AG04449 (cell line): ENCODE measurements at regions not wholly inside any gene's neighbourhood (a gene's known extent, or its start where the extent isn't known, plus 50 kb on each side); places are given as distances from the start of the nearest gene placed in this dataset.
"Not testable (repeated sequence)": the region's sequence is repeated elsewhere in the genome, so short reads cannot be mapped to it uniquely, and the experiment has no call there.

Source experiments
- CTCF ChIA-PET: fragments of 350-600 bp; formaldehyde crosslinking; extraction: SDS; loops from one replicate; lab custom pipeline; 2021; ENCODE audit warnings: antibody characterized with exemption; lab: Yijun Ruan, JAX
- POLR2A ChIA-PET: fragments of 400-600, 350-600 bp; formaldehyde crosslinking; extraction: SDS; loops from one replicate; lab custom pipeline; 2020; ENCODE audit warnings: antibody characterized with exemption, inconsistent platforms; lab: Yijun Ruan, JAX
- DNase-seq: peaks from one replicate; pipeline ENCODE4 v3.0.0-alpha.2; 2010; ENCODE audit warnings: low read depth, low spot score
- H3K4me3 ChIP-seq: 2 replicates; pipeline ENCODE4 v1.5.1; 2011; ENCODE audit warnings: low read depth, mild to moderate bottlenecking, control low read depth, low read length
- TF ChIP-seq, protein P1 (sequence below): IDR thresholded peaks from one replicate; pipeline ENCODE4 v1.5.1; 2011; ENCODE audit warnings: mild to moderate bottlenecking, moderate library complexity, low read length, control low read depth, inconsistent platforms; ENCODE audit not compliant: insufficient read depth; ENCODE audit errors: missing control alignments

- no peak for DNase-seq
- TF ChIP-seq, protein P1, sequence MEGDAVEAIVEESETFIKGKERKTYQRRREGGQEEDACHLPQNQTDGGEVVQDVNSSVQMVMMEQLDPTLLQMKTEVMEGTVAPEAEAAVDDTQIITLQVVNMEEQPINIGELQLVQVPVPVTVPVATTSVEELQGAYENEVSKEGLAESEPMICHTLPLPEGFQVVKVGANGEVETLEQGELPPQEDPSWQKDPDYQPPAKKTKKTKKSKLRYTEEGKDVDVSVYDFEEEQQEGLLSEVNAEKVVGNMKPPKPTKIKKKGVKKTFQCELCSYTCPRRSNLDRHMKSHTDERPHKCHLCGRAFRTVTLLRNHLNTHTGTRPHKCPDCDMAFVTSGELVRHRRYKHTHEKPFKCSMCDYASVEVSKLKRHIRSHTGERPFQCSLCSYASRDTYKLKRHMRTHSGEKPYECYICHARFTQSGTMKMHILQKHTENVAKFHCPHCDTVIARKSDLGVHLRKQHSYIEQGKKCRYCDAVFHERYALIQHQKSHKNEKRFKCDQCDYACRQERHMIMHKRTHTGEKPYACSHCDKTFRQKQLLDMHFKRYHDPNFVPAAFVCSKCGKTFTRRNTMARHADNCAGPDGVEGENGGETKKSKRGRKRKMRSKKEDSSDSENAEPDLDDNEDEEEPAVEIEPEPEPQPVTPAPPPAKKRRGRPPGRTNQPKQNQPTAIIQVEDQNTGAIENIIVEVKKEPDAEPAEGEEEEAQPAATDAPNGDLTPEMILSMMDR: no peak
- H3K4me3 ChIP-seq: no peak overlapping the region
- ChIA-PET POLR2A (no interaction called here), CTCF (interaction anchor here (1.6 to 2.0 kb wide), 2 partner anchors 10 to 12 kb away, joined by 4 to 6 read pairs; no protein-coding TSS in a partner anchor)
Observed at GRCh38 chr2:234386971-234387370, 109.9 kb downstream of the ARL4C start.

GRCh38 chr2:234382131-234382530, 114.8 kb downstream of the ARL4C start:
- CTCF ChIA-PET: no interaction called here

DNA sequence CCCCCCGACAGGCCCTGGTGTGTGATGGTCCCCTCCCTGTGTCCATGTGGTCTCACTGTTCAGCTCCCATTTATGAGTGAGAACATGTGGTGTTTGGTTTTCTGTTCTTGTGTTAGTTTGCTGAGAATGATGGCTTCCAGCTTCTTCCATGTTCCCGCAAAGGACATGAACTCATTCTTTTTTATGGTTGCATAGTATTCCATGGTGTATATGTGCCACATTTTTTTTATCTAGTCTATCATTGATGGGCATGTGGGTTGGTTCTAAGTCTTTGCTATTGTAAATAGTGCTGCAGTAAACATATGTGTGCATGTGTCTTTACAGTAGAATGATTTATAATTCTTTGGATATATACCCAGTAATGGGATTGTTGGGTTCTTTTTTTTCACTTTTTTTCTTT, 117.9 kb downstream of the ARL4C start:
- H3K4me3 ChIP-seq, DNase-seq, POLR2A ChIA-PET: not testable (repeated sequence)
- CTCF ChIA-PET: interaction anchor here (1.2 kb wide), 1 partner anchor 244 kb away, joined by 4 read pairs; no protein-coding TSS in a partner anchor

More at GRCh38 chr2:234382131-234382530, 114.8 kb downstream of the ARL4C start:
- TF ChIP-seq, protein P1: no peak
- POLR2A ChIA-PET: no interaction called here
- no peak for DNase-seq
- no peak overlapping the region for H3K4me3 ChIP-seq

DNA sequence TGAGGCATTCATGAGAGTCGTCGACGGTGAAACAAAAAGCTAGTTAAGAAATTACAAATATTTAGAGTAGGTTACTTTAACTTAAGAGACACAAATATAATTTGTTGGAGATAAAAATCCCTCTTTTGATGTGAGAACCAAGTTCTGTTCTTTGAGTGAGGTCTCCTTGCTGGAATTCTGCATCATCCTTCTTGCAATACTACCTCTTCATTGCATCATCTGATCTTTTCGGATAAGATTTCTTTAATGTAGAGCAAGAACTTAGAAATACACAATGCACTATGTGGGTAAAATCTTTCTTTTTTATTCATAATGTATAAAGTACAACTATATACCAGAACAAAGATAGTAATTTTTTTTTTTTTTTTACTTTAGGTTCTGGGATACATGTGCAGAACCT, 118.4 kb downstream of the ARL4C start:
- POLR2A ChIA-PET: interaction anchor here (0.9 to 1.8 kb wide), 7 partner anchors 10 to 396 kb away, joined by 3 to 9 read pairs (median 6); partner anchors contain the start of gene ARL4C
- no peak for DNase-seq
- no peak overlapping the region for H3K4me3 ChIP-seq
- CTCF ChIA-PET: interaction anchor here (0.6 to 2.3 kb wide), 3 partner anchors 123 to 243 kb away, joined by 3 to 6 read pairs (median 4); no protein-coding TSS in a partner anchor
- TF ChIP-seq, protein P1: no peak

- peak; percentile 94 for DNase-seq
- TF ChIP-seq, protein P1: no peak
- H3K4me3 ChIP-seq: peak overlapping the region; percentile 27
- POLR2A ChIA-PET: interaction anchor here (0.6 to 1.8 kb wide), 12 partner anchors 9 to 396 kb away, joined by 3 to 9 read pairs (median 4); partner anchors contain the start of gene ARL4C
- CTCF ChIA-PET: interaction anchor here (0.6 to 2.3 kb wide), 7 partner anchors 16 to 295 kb away, joined by 3 to 6 read pairs (median 3); no protein-coding TSS in a partner anchor
Observed at GRCh38 chr2:234377761-234378391, 119.0 kb downstream of the ARL4C start.

- no peak overlapping the region for H3K4me3 ChIP-seq
- no peak for DNase-seq
- CTCF ChIA-PET: interaction anchor here (2.3 kb wide), 1 partner anchor 125 kb away, joined by 6 read pairs; no protein-coding TSS in a partner anchor
- POLR2A ChIA-PET: no interaction called here
- TF ChIP-seq, protein P1: no peak
Observed at GRCh38 chr2:234376229-234376628, 120.7 kb downstream of the ARL4C start.
